Loucy (cell line): ENCODE measurements at regions not wholly inside any gene's neighbourhood (a gene's known extent, or its start where the extent isn't known, plus 50 kb on each side); places are given as distances from the start of the nearest gene placed in this dataset.

Experiments
- H2AFZ ChIP-seq: fragments of 200-600 bp; sonication (generic); 2 replicates; pipeline ENCODE4 v1.6.0; 2016; ENCODE audit warnings: antibody characterized with exemption, mild to moderate bottlenecking, low read length, moderate library complexity
- H3F3A ChIP-seq: fragments of 200-600 bp; 2 replicates; pipeline ENCODE4 v1.6.0; 2016; ENCODE audit warnings: antibody characterized with exemption, low read depth, mild to moderate bottlenecking
- H3K27me3 ChIP-seq: fragments of 200-600 bp; sonication (generic); 2 replicates; pipeline ENCODE4 v1.6.1; 2014; ENCODE audit warnings: low read length, mild to moderate bottlenecking; ENCODE audit not compliant: insufficient read depth, poor library complexity, severe bottlenecking
- H3K36me3 ChIP-seq: fragments of 200-600 bp; sonication (generic); 2 replicates; pipeline ENCODE4 v1.6.1; 2016; ENCODE audit warnings: low read length; ENCODE audit not compliant: insufficient read depth
- H3K4me1 ChIP-seq: fragments of 200-600 bp; sonication (generic); 2 replicates; pipeline ENCODE4 v1.5.1; 2014; ENCODE audit warnings: low read length, mild to moderate bottlenecking; ENCODE audit not compliant: insufficient read depth, poor library complexity, severe bottlenecking
- H3K4me2 ChIP-seq: fragments of 200-600 bp; sonication (generic); 2 replicates; pipeline ENCODE4 v1.6.0; 2014; ENCODE audit warnings: antibody characterized with exemption, low read length, low read depth, mild to moderate bottlenecking; ENCODE audit not compliant: poor library complexity, severe bottlenecking
- H3K4me3 ChIP-seq: fragments of 200-600 bp; sonication (generic); 2 replicates; pipeline ENCODE4 v1.5.1; 2014; ENCODE audit warnings: low read length, mild to moderate bottlenecking, mixed read lengths; ENCODE audit not compliant: poor library complexity, severe bottlenecking
- H3K79me2 ChIP-seq: fragments of 200-600 bp; sonication (generic); 2 replicates; pipeline ENCODE4 v1.6.1; 2014; ENCODE audit warnings: low read length; ENCODE audit not compliant: insufficient read depth
- H3K9ac ChIP-seq: fragments of 200-600 bp; sonication (generic); 2 replicates; pipeline ENCODE4 v1.6.0; 2014; ENCODE audit warnings: mild to moderate bottlenecking, low read depth, low read length, moderate library complexity; ENCODE audit not compliant: poor library complexity, severe bottlenecking
- H3K9me2 ChIP-seq: fragments of 200-600 bp; sonication (generic); replicated peaks from 2 replicates; pipeline ENCODE4 v1.6.1; 2016; ENCODE audit warnings: low read depth, low read length, mixed read lengths
- H3K9me3 ChIP-seq: fragments of 200-600 bp; sonication (generic); 2 replicates; pipeline ENCODE4 v1.6.1; 2014; ENCODE audit warnings: mild to moderate bottlenecking, antibody characterized with exemption, low read length, low read depth; ENCODE audit not compliant: insufficient read depth
- H4K20me1 ChIP-seq: fragments of 200-600 bp; sonication (generic); 2 replicates; pipeline ENCODE4 v1.6.0; 2014; ENCODE audit warnings: antibody characterized with exemption, low read length, mild to moderate bottlenecking; ENCODE audit not compliant: insufficient read depth, poor library complexity, severe bottlenecking
- CTCF ChIP-seq: fragments of 200-600 bp; sonication (generic); conservative IDR thresholded peaks from 2 replicates; pipeline ENCODE4 v1.5.1; 2014; ENCODE audit warnings: mild to moderate bottlenecking, antibody characterized with exemption, low read length
- EZH2phosphoT487 ChIP-seq: fragments of 200-600 bp; IDR thresholded peaks from 2 replicates; pipeline ENCODE4 v1.6.1; 2018; ENCODE audit warnings: antibody characterized with exemption, mild to moderate bottlenecking, moderate library complexity, borderline replicate concordance

- Histone ChIP-seq H3F3A (no peaks in the 10 kb centered on the region), H3K9me2 (no peaks in the 10 kb centered on the region), H4K20me1 (no peaks in the 10 kb centered on the region), H2AFZ (no peak overlapping the region), H3K4me3 (no peak overlapping the region), H3K4me2 (no peak overlapping the region), H3K9me3 (no peaks in the 10 kb centered on the region), H3K36me3 (no peaks in the 10 kb centered on the region), H3K9ac (no peak overlapping the region), H3K27me3 (no peaks in the 10 kb centered on the region), H3K4me1 (no peaks in the 10 kb centered on the region), H3K79me2 (no peaks in the 10 kb centered on the region)
- TF ChIP-seq EZH2phosphoT487 (no peak), CTCF (no peak)
Measured at GRCh38 chr9:23229890-23230317, 596.1 kb downstream of the ELAVL2 start.

DNA sequence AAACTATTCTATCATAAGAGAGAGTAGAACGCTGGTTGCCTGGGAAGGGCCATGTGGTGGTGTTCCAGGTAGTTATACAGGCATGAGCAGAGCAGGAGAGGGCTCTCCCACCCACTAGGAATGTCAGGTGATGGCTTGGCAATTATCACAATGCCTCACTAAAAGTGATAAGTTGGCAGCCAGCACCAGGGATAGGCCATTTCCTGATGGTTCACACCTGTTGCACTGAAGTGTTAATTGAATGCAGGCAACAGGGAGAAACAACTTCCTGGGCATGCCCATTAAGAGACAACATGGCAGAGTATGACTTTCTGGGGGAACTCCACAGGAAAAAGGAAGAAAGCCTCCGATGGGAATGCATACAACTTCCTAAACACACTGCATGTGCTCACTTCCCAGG, 593.2 kb downstream of the ELAVL2 start:
- TF ChIP-seq CTCF (no peak), EZH2phosphoT487 (no peak)

DNA sequence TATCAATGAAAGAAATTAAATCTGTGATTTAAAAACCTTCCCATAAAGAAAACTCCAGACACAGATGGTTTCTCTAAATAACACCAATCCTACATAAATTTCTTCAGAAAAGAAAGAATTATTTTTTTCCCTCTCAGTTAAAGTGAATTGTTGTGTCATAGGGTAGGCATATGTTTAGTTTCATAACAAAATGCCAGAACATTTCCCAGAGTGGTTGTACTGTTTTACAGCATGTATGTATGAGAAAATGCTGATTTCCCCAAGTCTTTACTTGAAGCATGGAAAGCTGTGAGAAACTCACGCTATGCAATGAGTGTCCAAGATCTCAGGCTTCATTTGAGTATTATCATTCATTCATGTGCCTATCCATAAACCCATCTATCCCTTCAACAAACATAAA, 582.5 kb downstream of the ELAVL2 start:
- no peak overlapping the region for H3K4me3 ChIP-seq
- no peaks in the 10 kb centered on the region for H3K27me3 ChIP-seq
- H3K9me3 ChIP-seq = no peaks in the 10 kb centered on the region
- H3K36me3 ChIP-seq = no peaks in the 10 kb centered on the region
- H2AFZ ChIP-seq = no peak overlapping the region
- H3K9me2 ChIP-seq = no peaks in the 10 kb centered on the region; the same call in 1 of the 2 replicates
- no peaks in the 10 kb centered on the region for H3K4me1 ChIP-seq
- no peaks in the 10 kb centered on the region for H4K20me1 ChIP-seq
- no peaks in the 10 kb centered on the region for H3K79me2 ChIP-seq
- no peak overlapping the region for H3K4me2 ChIP-seq
- no peaks in the 10 kb centered on the region for H3F3A ChIP-seq
- TF ChIP-seq EZH2phosphoT487 (no peak), CTCF (no peak)
- no peak overlapping the region for H3K9ac ChIP-seq

More for the DNA sequence above, 593.2 kb downstream of the ELAVL2 start:
- no peaks in the 10 kb centered on the region for H3K9me2 ChIP-seq
- H2AFZ ChIP-seq = no peak overlapping the region
- H3K4me2 ChIP-seq = no peak overlapping the region
- H3F3A ChIP-seq = no peaks in the 10 kb centered on the region
- H4K20me1 ChIP-seq = no peaks in the 10 kb centered on the region
- no peaks in the 10 kb centered on the region for H3K27me3 ChIP-seq
- H3K4me3 ChIP-seq = no peak overlapping the region
- no peaks in the 10 kb centered on the region for H3K79me2 ChIP-seq
- no peak overlapping the region for H3K9ac ChIP-seq
- H3K36me3 ChIP-seq = no peaks in the 10 kb centered on the region
- H3K4me1 ChIP-seq = no peaks in the 10 kb centered on the region
- H3K9me3 ChIP-seq = no peaks in the 10 kb centered on the region
